Hepatocyte (in vitro differentiated cells): ENCODE measurements at regions not wholly inside any gene's neighbourhood (a gene's known extent, or its start where the extent isn't known, plus 50 kb on each side); places are given as distances from the start of the nearest gene placed in this dataset.

Experiments
- DNase-seq: peaks from one replicate; pipeline ENCODE4 v3.0.0-alpha.2; 2016; ENCODE audit warnings: low spot score
- H2AFZ ChIP-seq: fragments of 200-600 bp; sonication (generic); 2 replicates; pipeline ENCODE4 v1.6.0; 2016; ENCODE audit warnings: antibody characterized with exemption, mild to moderate bottlenecking
- H3K27ac ChIP-seq: fragments of 200-600 bp; sonication (generic); 2 replicates; pipeline ENCODE4 v1.5.1; 2016; ENCODE audit warnings: mild to moderate bottlenecking
- H3K27me3 ChIP-seq: fragments of 200-600 bp; sonication (generic); 2 replicates; pipeline ENCODE4 v1.6.1; 2016
- H3K36me3 ChIP-seq: fragments of 200-600 bp; sonication (generic); replicated peaks from 2 replicates; pipeline ENCODE4 v1.5.1; 2016; ENCODE audit warnings: low read depth; ENCODE audit not compliant: insufficient read depth
- H3K4me1 ChIP-seq: fragments of 200-600 bp; sonication (generic); 2 replicates; pipeline ENCODE4 v1.5.1; 2016; ENCODE audit warnings: mild to moderate bottlenecking, moderate library complexity; ENCODE audit not compliant: insufficient read depth
- H3K4me2 ChIP-seq: fragments of 200-600 bp; sonication (generic); 2 replicates; pipeline ENCODE4 v1.6.0; 2016
- H3K4me3 ChIP-seq: fragments of 200-600 bp; sonication (generic); 2 replicates; pipeline ENCODE4 v1.5.1; 2016; ENCODE audit warnings: mild to moderate bottlenecking
- H3K79me2 ChIP-seq: fragments of 200-600 bp; sonication (generic); 2 replicates; pipeline ENCODE4 v1.6.0; 2017; ENCODE audit warnings: mild to moderate bottlenecking
- H3K9me2 ChIP-seq: fragments of 200-600 bp; sonication (generic); replicated peaks from 2 replicates; pipeline ENCODE4 v1.6.0; 2017; ENCODE audit warnings: mild to moderate bottlenecking; ENCODE audit not compliant: insufficient read depth
- H3K9me3 ChIP-seq: fragments of 200-600 bp; sonication (generic); 2 replicates; pipeline ENCODE4 v1.5.1; 2016; ENCODE audit warnings: low read depth, mild to moderate bottlenecking
- H4K20me1 ChIP-seq: fragments of 200-600 bp; sonication (generic); 2 replicates; pipeline ENCODE4 v1.6.0; 2016; ENCODE audit warnings: mild to moderate bottlenecking; ENCODE audit not compliant: insufficient read depth, poor library complexity, severe bottlenecking
- EZH2 ChIP-seq: fragments of 200-600 bp; sonication (generic); IDR thresholded peaks from 2 replicates; pipeline ENCODE4 v1.6.1; 2016; ENCODE audit warnings: antibody characterized with exemption, mild to moderate bottlenecking, borderline replicate concordance
- EZH2phosphoT487 ChIP-seq: fragments of 200-600 bp; sonication (generic); IDR thresholded peaks from one replicate; pipeline ENCODE4 v1.6.1; 2018; ENCODE audit warnings: antibody characterized with exemption, mild to moderate bottlenecking, low read depth, moderate library complexity; ENCODE audit not compliant: unreplicated experiment, severe bottlenecking
- WGBS: methylation state at CpG from one replicate; pipeline ENCODE4 v1.1.6; 2016; ENCODE audit warnings: low lambda C conversion rate; ENCODE audit errors: missing lambda C conversion rate; 5-methylcytosine and 5-hydroxymethylcytosine counted together
- TF ChIP-seq, protein P1 (sequence below): fragments of 200-600 bp; sonication (generic); IDR thresholded peaks from 2 replicates; pipeline ENCODE4 v1.5.1; 2016; ENCODE audit warnings: antibody characterized with exemption, mild to moderate bottlenecking; ENCODE audit not compliant: poor library complexity

DNA sequence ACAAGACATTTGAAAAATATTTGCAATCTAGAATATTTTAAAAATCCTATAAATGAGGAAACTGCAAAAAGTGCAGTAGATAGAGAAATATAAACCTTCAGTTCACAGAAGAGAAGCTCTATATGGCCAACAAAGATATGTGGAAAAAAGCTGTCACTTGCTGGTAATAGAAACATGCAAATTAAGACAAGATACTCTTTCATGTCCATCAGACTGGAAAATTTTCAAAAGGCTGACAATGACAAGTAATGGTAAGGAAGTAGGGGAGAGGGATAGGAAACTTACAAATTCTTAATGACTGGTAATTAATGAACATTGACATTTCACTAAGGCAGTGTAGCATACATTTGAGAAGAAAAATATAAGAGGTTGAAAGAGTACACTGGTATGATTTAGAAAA lies 147.9 kb downstream of the MRPL39 start:
- Histone ChIP-seq H3K27ac (no peak overlapping the region), H3K27me3 (no peaks in the 10 kb centered on the region), H3K9me2 (no peaks in the 10 kb centered on the region), H3K36me3 (no peaks in the 10 kb centered on the region), H3K79me2 (no peaks in the 10 kb centered on the region), H3K4me1 (no peaks in the 10 kb centered on the region), H2AFZ (no peak overlapping the region), H3K4me3 (no peak overlapping the region), H3K9me3 (no peaks in the 10 kb centered on the region), H4K20me1 (no peaks in the 10 kb centered on the region), H3K4me2 (no peak overlapping the region)
- no peak for DNase-seq
- TF ChIP-seq EZH2phosphoT487 (no peak), EZH2 (no peak)
- TF ChIP-seq, protein P1, sequence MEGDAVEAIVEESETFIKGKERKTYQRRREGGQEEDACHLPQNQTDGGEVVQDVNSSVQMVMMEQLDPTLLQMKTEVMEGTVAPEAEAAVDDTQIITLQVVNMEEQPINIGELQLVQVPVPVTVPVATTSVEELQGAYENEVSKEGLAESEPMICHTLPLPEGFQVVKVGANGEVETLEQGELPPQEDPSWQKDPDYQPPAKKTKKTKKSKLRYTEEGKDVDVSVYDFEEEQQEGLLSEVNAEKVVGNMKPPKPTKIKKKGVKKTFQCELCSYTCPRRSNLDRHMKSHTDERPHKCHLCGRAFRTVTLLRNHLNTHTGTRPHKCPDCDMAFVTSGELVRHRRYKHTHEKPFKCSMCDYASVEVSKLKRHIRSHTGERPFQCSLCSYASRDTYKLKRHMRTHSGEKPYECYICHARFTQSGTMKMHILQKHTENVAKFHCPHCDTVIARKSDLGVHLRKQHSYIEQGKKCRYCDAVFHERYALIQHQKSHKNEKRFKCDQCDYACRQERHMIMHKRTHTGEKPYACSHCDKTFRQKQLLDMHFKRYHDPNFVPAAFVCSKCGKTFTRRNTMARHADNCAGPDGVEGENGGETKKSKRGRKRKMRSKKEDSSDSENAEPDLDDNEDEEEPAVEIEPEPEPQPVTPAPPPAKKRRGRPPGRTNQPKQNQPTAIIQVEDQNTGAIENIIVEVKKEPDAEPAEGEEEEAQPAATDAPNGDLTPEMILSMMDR, result no peak

DNA sequence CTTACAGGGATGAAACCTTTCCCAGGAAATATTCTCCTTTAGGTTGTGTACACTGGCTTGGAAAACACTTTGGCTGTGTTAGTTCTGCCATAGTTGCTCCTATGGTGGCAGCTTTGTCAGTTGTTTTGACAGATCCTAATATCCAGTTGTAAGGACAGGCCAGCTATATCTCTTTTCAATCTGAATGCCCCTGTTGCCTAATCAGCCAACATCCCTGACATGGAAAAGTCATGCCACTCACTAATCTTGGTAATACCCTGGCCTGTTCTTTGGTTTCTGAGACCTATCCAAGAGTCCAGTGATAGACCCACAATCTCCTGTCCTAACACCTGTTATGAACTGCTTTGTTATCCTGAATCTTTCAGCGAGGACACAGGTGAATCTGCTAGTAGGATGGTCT lies 148.8 kb downstream of the MRPL39 start:
- Histone ChIP-seq H3K4me2 (no peak overlapping the region), H3K36me3 (no peaks in the 10 kb centered on the region), H3K9me3 (no peaks in the 10 kb centered on the region), H3K79me2 (no peaks in the 10 kb centered on the region), H4K20me1 (no peaks in the 10 kb centered on the region), H3K9me2 (no peaks in the 10 kb centered on the region), H3K27me3 (no peaks in the 10 kb centered on the region), H3K4me3 (no peak overlapping the region), H2AFZ (no peak overlapping the region), H3K4me1 (no peaks in the 10 kb centered on the region), H3K27ac (no peak overlapping the region)
- no peak for DNase-seq
- WGBS, result 89% methylated on average over 1 of the region's 1 CpG
- TF ChIP-seq, protein P1, result no peak
- no peak for TF ChIP-seq EZH2phosphoT487
- no peak for TF ChIP-seq EZH2

DNA sequence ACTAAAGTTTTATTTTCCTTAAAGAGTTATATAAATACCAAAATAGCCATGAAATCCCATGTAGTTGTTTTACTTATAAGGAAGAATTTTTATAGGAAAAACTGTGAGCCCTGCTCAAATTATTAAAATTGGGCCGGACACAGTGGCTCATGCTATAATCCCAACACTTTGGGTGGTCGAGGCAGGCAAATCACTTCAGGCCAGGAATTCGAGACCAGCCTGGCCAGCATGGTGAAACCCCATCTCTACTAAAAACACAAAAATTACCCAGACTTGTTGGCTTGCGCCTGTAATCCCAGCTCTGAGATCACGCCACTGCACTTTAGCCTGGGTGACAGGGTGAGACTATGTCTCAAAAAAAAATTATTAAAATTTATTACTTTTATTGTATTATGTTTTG lies 149.3 kb downstream of the MRPL39 start:
- no peaks in the 10 kb centered on the region for H3K4me1 ChIP-seq
- H3K4me3 ChIP-seq, result no peak overlapping the region
- H2AFZ ChIP-seq, result no peak overlapping the region
- no peaks in the 10 kb centered on the region for H3K9me2 ChIP-seq
- 84% methylated on average over 5 of the region's 5 CpGs for WGBS
- H3K36me3 ChIP-seq, result no peaks in the 10 kb centered on the region
- no peaks in the 10 kb centered on the region for H3K27me3 ChIP-seq
- H3K79me2 ChIP-seq, result no peaks in the 10 kb centered on the region
- no peak overlapping the region for H3K27ac ChIP-seq
- no peaks in the 10 kb centered on the region for H4K20me1 ChIP-seq
- TF ChIP-seq, protein P1, result no peak
- TF ChIP-seq EZH2 (no peak), EZH2phosphoT487 (no peak)
- no peak for DNase-seq
- no peak overlapping the region for H3K4me2 ChIP-seq
- no peaks in the 10 kb centered on the region for H3K9me3 ChIP-seq

- Histone ChIP-seq H3K36me3 (no peaks in the 10 kb centered on the region), H3K27me3 (no peaks in the 10 kb centered on the region), H3K9me3 (no peaks in the 10 kb centered on the region), H3K27ac (no peak overlapping the region), H3K4me3 (no peak overlapping the region), H3K4me1 (no peaks in the 10 kb centered on the region), H3K4me2 (peak overlapping the region; percentile 4), H3K79me2 (no peaks in the 10 kb centered on the region), H4K20me1 (no peaks in the 10 kb centered on the region), H2AFZ (no peak overlapping the region), H3K9me2 (no peaks in the 10 kb centered on the region)
- TF ChIP-seq, protein P1, result no peak
- no peak for TF ChIP-seq EZH2
- TF ChIP-seq EZH2phosphoT487, result no peak
- 56% methylated on average over 1 of the region's 1 CpG for WGBS
- peak; percentile 5 for DNase-seq
Measured at GRCh38 chr21:25457411-25457810, 149.9 kb downstream of the MRPL39 start.
